SJSA1 (cell line): ENCODE measurements at regions not wholly inside any gene's neighbourhood (a gene's known extent, or its start where the extent isn't known, plus 50 kb on each side); places are given as distances from the start of the nearest gene placed in this dataset.
A peak's percentile ranks its signal among the peaks of the same experiment; 100 is the strongest.

ENCODE experiments used
- DNase-seq, 2 experiments: peaks; one replicate each; pipeline ENCODE4 v3.0.0-alpha.2; 2015 to 2020; ENCODE audit warnings: low spot score in 2 of 2, low read depth in 1 of 2
- H3K27ac ChIP-seq: fragments of 250-450 bp; sonication (Bioruptor Pico); 2 replicates; pipeline ENCODE4 v1.5.1; 2020; ENCODE audit warnings: mild to moderate bottlenecking, moderate library complexity
- H3K27me3 ChIP-seq: fragments of 250-450 bp; sonication (Bioruptor Pico); replicated peaks from 2 replicates; pipeline ENCODE4 v1.5.1; 2020; ENCODE audit warnings: mild to moderate bottlenecking, moderate library complexity
- H3K36me3 ChIP-seq: fragments of 250-450 bp; sonication (Bioruptor Pico); 2 replicates; pipeline ENCODE4 v1.5.1; 2020; ENCODE audit warnings: mild to moderate bottlenecking
- H3K4me1 ChIP-seq: fragments of 250-450 bp; sonication (Bioruptor Pico); replicated peaks from 2 replicates; pipeline ENCODE4 v1.6.1; 2021; ENCODE audit warnings: mild to moderate bottlenecking
- H3K4me3 ChIP-seq: fragments of 250-450 bp; sonication (Bioruptor Pico); 2 replicates; pipeline ENCODE4 v1.5.1; 2020; ENCODE audit warnings: mild to moderate bottlenecking
- H3K9me3 ChIP-seq: fragments of 250-450 bp; sonication (Bioruptor Pico); replicated peaks from 2 replicates; pipeline ENCODE4 v1.5.1; 2020; ENCODE audit warnings: mild to moderate bottlenecking

DNA sequence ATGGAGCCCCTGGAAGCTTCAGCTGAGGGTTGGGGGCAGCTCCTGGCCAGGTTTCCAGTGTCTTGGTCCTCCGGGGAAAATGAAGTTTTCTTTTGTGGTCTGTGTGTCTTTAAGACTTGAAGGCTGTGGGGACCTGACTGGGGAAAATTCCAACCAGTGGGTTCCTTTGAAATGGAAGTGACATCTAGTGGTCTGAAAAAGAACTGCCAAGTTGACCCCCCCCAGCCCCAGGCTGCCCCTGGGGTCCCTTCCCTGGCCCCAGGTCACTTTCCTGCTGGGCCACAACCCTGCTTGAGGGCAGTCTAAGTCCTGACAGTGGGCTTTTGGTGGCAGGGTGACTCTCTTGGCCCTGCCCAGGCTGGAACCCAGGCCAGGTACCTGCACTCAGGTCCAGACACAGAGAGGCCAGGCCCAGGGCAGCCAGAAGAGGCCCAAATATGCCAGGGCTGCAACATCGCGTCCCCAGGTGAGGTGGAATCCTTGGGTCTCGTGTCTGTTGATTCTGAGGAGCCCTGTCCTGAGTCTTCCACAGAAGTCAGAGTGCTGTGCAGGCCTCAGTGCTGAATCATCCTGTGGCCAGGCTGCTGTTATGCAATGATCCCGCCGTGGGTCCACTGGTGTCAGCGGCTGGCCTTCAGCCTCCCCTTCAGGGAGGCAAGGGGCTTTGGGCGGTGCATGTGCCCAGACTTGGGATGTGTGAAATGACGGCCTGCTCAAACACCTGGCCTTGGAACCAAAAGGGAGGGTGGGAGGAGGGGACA, 68.4 kb downstream of the VEGFA start:
- Histone ChIP-seq H3K27me3 (no peaks in the 10 kb centered on the region), H3K4me3 (no peak overlapping the region), H3K9me3 (no peaks in the 10 kb centered on the region), H3K36me3 (no peaks in the 10 kb centered on the region), H3K4me1 (peaks cover 76% of the 10 kb centered on the region), H3K27ac (peak overlapping the region; percentile 84)
- peak; percentile 53 to 61 for DNase-seq

GRCh38 chr6:43837507-43837906, 67.5 kb downstream of the VEGFA start:
- Histone ChIP-seq H3K27me3 (no peaks in the 10 kb centered on the region), H3K36me3 (no peaks in the 10 kb centered on the region), H3K27ac (no peak overlapping the region), H3K4me3 (no peak overlapping the region), H3K9me3 (no peaks in the 10 kb centered on the region), H3K4me1 (peaks cover 77% of the 10 kb centered on the region)
- no peak for DNase-seq

DNA sequence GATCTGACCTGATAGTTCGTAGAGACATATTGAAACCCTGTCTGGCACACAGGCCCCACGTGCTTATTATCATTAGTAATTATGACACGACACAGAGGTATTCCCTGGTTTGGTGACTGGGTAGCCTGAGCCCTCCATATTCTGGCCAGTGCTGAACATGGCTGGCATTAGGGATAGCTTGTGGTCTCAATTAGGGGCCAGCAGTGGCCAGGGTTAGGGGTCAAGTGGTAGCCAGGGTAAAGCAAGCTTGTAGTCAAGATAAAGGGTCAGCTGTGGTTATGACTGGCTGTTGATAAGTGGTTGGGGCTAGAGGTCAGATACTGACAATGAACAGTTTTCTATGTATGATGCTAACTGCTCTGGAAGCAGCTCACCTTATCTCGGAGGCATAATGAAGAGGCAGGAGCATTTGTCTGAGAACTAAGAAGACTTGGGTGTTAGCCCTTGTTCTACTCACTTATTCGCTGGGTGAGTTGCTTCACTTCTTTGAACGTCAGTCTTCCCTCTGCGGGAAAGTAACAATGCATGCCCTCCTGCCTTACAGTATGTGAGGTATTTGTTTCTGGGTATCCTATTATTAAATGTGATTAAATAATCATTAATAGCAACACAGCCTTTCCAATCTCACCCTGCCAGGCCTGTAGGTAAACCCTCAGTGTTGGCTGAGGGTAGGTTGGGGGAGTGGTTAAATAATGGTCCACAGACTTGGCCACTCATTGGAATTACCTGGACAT, 66.7 kb downstream of the VEGFA start:
- H3K27ac ChIP-seq, result no peak overlapping the region
- no peaks in the 10 kb centered on the region for H3K36me3 ChIP-seq
- no peak for DNase-seq
- no peaks in the 10 kb centered on the region for H3K27me3 ChIP-seq
- no peaks in the 10 kb centered on the region for H3K9me3 ChIP-seq
- H3K4me3 ChIP-seq, result no peak overlapping the region
- H3K4me1 ChIP-seq, result peaks cover 71% of the 10 kb centered on the region
